ENCODE measurements at regions not wholly inside any gene's neighbourhood (a gene's known extent, or its start where the extent isn't known, plus 50 kb on each side); places are given as distances from the start of the nearest gene placed in this dataset.

- TF ChIP-seq CTCF (IDR thresholded peaks at IDR 0.05; ENCODE audit: low read depth, low read length) (no peak), EZH2phosphoT487 (IDR thresholded peaks at IDR 0.05; ENCODE audit: low read depth) (no peak)
Observed at GRCh38 chr14:22231018-22231417, 358.0 kb downstream of the DAD1 start.

Data from OCI-LY3 (cell line).